HCT116 (cell line): ENCODE measurements at regions not wholly inside any gene's neighbourhood (a gene's known extent, or its start where the extent isn't known, plus 50 kb on each side); places are given as distances from the start of the nearest gene placed in this dataset.

ENCODE experiments used
- ATAC-seq: fragments of 200-7000 bp; cut with Tn5 transposase; 2 replicates; pipeline ENCODE4 v1.9.1; 2020; ENCODE audit warnings: mild to moderate bottlenecking, moderate library complexity
- BruUV-seq: library from RNA; stranded (reverse); fragments of 400-500 nt; replicated peaks from 2 replicates; lab custom pipeline; 2021; lab: Mats Ljungman, UMichigan
- CTCF ChIA-PET: fragments of 300-600 bp; sonication (Branson Sonifier 250); formaldehyde crosslinking; loops from one replicate; lab custom pipeline; 2021; ENCODE audit warnings: antibody characterized with exemption; lab: Charles Lee
- POLR2A ChIA-PET: fragments of 300-600, 350-600 bp; sonication (Branson Sonifier 250); formaldehyde crosslinking; loops from one replicate; lab custom pipeline; 2021; ENCODE audit warnings: antibody characterized with exemption; lab: Charles Lee
- RAD21 ChIA-PET, 2 experiments: fragments of 300-600 bp; sonication (Branson Sonifier 250); formaldehyde crosslinking; loops; one replicate each; lab custom pipeline; 2023; ENCODE audit warnings: low total read pairs in 2 of 2; ENCODE audit not compliant: uncharacterized antibody in 2 of 2, unreplicated experiment in 2 of 2, low non-redundant PET in 1 of 2; lab: Charles Lee
- DNase-seq: peaks from one replicate; pipeline ENCODE4 v3.0.0-alpha.2; 2010; ENCODE audit warnings: low read depth, low spot score
- H2AFZ ChIP-seq: fragments of 200-600 bp; shearing (Covaris generic), sonication (generic); 2 replicates; pipeline ENCODE4 v1.6.1; 2017; ENCODE audit warnings: low read depth, mixed run types, mixed read lengths, antibody characterized with exemption, low read length; ENCODE audit not compliant: poor library complexity, severe bottlenecking
- H3K27ac ChIP-seq: 2 replicates; pipeline ENCODE4 v1.5.1; 2012; ENCODE audit warnings: low read depth, low read length
- H3K27me3 ChIP-seq: fragments of 200-600 bp; sonication (generic); 2 replicates; pipeline ENCODE4 v1.6.1; 2016; ENCODE audit warnings: mixed run types, low read length, mixed read lengths; ENCODE audit not compliant: insufficient read depth
- H3K36me3 ChIP-seq, 2 experiments: fragments of 200-500 bp in 1 of 2; fragments of 200-600 bp in 1 of 2; sonication (Bioruptor generic) in 1 of 2; sonication (generic) in 1 of 2; 2 replicates each; pipeline versions ENCODE4 v1.5.1 to v1.6.1; 2014 to 2016; ENCODE audit warnings: low read length in 2 of 2, inconsistent platforms in 1 of 2, mixed read lengths in 1 of 2, mixed run types in 1 of 2; ENCODE audit not compliant: insufficient read depth in 2 of 2, control insufficient read depth in 1 of 2
- H3K4me1 ChIP-seq, 2 experiments: fragments of 200-600 bp in 1 of 2; sonication (generic) in 1 of 2; 2 replicates each; pipeline versions ENCODE4 v1.5.1 to v1.6.1; 2012 to 2017; ENCODE audit warnings: low read length in 2 of 2, inconsistent platforms in 1 of 2, mild to moderate bottlenecking in 1 of 2, mixed read lengths in 1 of 2, mixed run types in 1 of 2, moderate library complexity in 1 of 2; ENCODE audit not compliant: insufficient read depth in 2 of 2, control insufficient read depth in 1 of 2
- H3K4me2 ChIP-seq: fragments of 200-600 bp; sonication (generic); 2 replicates; pipeline ENCODE4 v1.6.1; 2017; ENCODE audit warnings: mixed run types, low read length, mixed read lengths
- H3K4me3 ChIP-seq, 2 experiments: fragments of 200-600 bp in 1 of 2; sonication (generic) in 1 of 2; replicated peaks in 1 of 2; 2 replicates each; pipeline ENCODE4 v1.5.1; 2011 to 2016; ENCODE audit warnings: low read length in 2 of 2, control low read depth in 1 of 2, low read depth in 1 of 2, mild to moderate bottlenecking in 1 of 2, mixed read lengths in 1 of 2, mixed run types in 1 of 2
- H3K79me2 ChIP-seq: fragments of 200-600 bp; sonication (generic); 2 replicates; pipeline ENCODE4 v1.6.1; 2017; ENCODE audit warnings: mild to moderate bottlenecking, mixed run types, low read length, moderate library complexity, mixed read lengths; ENCODE audit not compliant: insufficient read depth
- H3K9ac ChIP-seq: fragments of 200-600 bp; sonication (generic); 2 replicates; pipeline ENCODE4 v1.6.1; 2016; ENCODE audit warnings: low read length, mixed read lengths
- H3K9me2 ChIP-seq: fragments of 200-600 bp; sonication (generic), shearing (Covaris generic); 2 replicates; pipeline ENCODE4 v1.6.1; 2017; ENCODE audit warnings: mixed run types, mild to moderate bottlenecking, moderate library complexity; ENCODE audit not compliant: insufficient read depth
- H3K9me3 ChIP-seq, 2 experiments: fragments of 200-500 bp in 1 of 2; fragments of 200-600 bp in 1 of 2; sonication (Bioruptor generic) in 1 of 2; sonication (generic) in 1 of 2; 2 replicates each; pipeline ENCODE4 v1.6.1; 2014 to 2017; ENCODE audit warnings: low read length in 2 of 2, mixed read lengths in 2 of 2, inconsistent platforms in 1 of 2, low read depth in 1 of 2, mild to moderate bottlenecking in 1 of 2, mixed run types in 1 of 2, moderate library complexity in 1 of 2; ENCODE audit not compliant: control insufficient read depth in 1 of 2, insufficient read depth in 1 of 2
- H4K20me1 ChIP-seq: fragments of 200-600 bp; sonication (generic), shearing (Covaris generic); 2 replicates; pipeline ENCODE4 v1.6.1; 2017; ENCODE audit warnings: mixed run types, mild to moderate bottlenecking, moderate library complexity; ENCODE audit not compliant: insufficient read depth
- EGR1 ChIP-seq: IDR thresholded peaks from 2 replicates; pipeline ENCODE4 v1.6.1; 2012; ENCODE audit warnings: low read depth
- ELF1 ChIP-seq: IDR thresholded peaks from 2 replicates; pipeline ENCODE4 v1.6.1; 2012; ENCODE audit warnings: low read depth, borderline replicate concordance
- FOSL1 ChIP-seq: IDR thresholded peaks from 2 replicates; pipeline ENCODE4 v1.6.1; 2012; ENCODE audit warnings: low read depth
- SP1 ChIP-seq: IDR thresholded peaks from 2 replicates; pipeline ENCODE4 v1.6.1; 2012; ENCODE audit warnings: low read depth
- SRF ChIP-seq: IDR thresholded peaks from 2 replicates; pipeline ENCODE4 v1.6.1; 2012; ENCODE audit warnings: low read depth
- TCF7L2 ChIP-seq: IDR thresholded peaks from 2 replicates; pipeline ENCODE4 v1.7.0; 2011; ENCODE audit warnings: borderline replicate concordance, inconsistent platforms; ENCODE audit not compliant: insufficient read depth, insufficient read length; ENCODE audit errors: extremely low read depth
- YY1 ChIP-seq: IDR thresholded peaks from 2 replicates; pipeline ENCODE4 v1.6.1; 2011; ENCODE audit warnings: low read length, low read depth, moderate library complexity, mild to moderate bottlenecking; ENCODE audit not compliant: insufficient replicate concordance; ENCODE audit errors: extremely low read depth
- ZFX ChIP-seq: fragments of 450-650 bp; IDR thresholded peaks from 2 replicates; pipeline ENCODE4 v1.6.1; 2017
- intact Hi-C: fragments of 100-400 bp; cut with micrococcal nuclease; formaldehyde crosslinking; loops from 2 replicates; pipeline ENCODE4 v1.10.0; 2022
- TF ChIP-seq, protein P1 (sequence below): IDR thresholded peaks from 2 replicates; pipeline ENCODE4 v1.6.1; 2012; ENCODE audit warnings: low read depth
- TF ChIP-seq, protein P2 (sequence below): IDR thresholded peaks from 2 replicates; pipeline ENCODE4 v1.6.1; 2011; ENCODE audit warnings: mild to moderate bottlenecking, low read length, moderate library complexity; ENCODE audit not compliant: insufficient replicate concordance; ENCODE audit errors: extremely low read depth
- TF ChIP-seq, protein P3 (sequence below): IDR thresholded peaks from 2 replicates; pipeline ENCODE4 v1.6.1; 2012

DNA sequence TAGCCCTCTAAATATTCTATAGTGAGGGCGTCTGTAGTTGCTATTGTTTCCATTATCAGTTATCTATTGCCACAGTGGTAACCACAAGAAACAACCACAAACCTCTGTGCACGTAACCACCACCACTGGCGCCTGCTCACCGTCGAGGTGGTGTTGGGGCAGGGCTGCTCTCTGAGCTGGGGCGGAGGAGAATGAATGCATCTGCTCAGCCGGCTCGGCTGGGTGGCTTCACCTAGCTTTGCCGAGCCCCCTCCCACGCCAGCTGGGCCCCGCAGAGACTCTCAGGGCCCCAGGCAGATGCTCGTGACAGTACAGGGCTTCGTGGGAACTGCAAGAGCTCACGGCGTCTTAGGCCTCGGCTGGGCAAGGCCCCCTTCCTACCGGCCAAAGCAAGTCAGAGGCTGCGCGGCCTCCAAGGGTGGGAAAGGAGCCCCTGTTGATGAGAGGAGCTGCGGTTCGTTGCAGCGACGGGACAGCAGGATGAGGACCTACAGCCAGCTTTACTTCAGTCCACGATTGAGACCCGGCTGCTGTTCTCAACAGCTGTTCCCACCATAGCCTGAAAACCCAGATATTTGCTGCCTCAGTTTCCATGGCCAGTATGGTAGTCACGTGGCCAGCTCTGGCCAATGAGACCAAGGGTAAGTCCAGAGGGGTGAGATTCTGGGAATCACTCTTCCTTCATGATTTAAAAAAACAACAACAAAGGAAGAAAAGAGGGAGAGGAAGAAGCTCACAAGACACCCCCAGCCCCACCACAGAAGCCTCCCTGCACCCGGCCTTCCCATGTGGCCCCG lies 120.2 kb upstream of the AFDN start:
- H3K4me2 ChIP-seq: no peak overlapping the region
- H3K9ac ChIP-seq: no peak overlapping the region
- ChIA-PET POLR2A (no interaction called here), RAD21 (no interaction called here), CTCF (no interaction called here)
- H3K4me1 ChIP-seq: no peaks in the 10 kb centered on the region
- H3K27ac ChIP-seq: no peak overlapping the region
- intact Hi-C loops: no loop called here
- TF ChIP-seq, protein P1, sequence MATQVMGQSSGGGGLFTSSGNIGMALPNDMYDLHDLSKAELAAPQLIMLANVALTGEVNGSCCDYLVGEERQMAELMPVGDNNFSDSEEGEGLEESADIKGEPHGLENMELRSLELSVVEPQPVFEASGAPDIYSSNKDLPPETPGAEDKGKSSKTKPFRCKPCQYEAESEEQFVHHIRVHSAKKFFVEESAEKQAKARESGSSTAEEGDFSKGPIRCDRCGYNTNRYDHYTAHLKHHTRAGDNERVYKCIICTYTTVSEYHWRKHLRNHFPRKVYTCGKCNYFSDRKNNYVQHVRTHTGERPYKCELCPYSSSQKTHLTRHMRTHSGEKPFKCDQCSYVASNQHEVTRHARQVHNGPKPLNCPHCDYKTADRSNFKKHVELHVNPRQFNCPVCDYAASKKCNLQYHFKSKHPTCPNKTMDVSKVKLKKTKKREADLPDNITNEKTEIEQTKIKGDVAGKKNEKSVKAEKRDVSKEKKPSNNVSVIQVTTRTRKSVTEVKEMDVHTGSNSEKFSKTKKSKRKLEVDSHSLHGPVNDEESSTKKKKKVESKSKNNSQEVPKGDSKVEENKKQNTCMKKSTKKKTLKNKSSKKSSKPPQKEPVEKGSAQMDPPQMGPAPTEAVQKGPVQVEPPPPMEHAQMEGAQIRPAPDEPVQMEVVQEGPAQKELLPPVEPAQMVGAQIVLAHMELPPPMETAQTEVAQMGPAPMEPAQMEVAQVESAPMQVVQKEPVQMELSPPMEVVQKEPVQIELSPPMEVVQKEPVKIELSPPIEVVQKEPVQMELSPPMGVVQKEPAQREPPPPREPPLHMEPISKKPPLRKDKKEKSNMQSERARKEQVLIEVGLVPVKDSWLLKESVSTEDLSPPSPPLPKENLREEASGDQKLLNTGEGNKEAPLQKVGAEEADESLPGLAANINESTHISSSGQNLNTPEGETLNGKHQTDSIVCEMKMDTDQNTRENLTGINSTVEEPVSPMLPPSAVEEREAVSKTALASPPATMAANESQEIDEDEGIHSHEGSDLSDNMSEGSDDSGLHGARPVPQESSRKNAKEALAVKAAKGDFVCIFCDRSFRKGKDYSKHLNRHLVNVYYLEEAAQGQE: no peak
- TF ChIP-seq TCF7L2: no peak
- TF ChIP-seq SRF: no peak
- TF ChIP-seq, protein P2, sequence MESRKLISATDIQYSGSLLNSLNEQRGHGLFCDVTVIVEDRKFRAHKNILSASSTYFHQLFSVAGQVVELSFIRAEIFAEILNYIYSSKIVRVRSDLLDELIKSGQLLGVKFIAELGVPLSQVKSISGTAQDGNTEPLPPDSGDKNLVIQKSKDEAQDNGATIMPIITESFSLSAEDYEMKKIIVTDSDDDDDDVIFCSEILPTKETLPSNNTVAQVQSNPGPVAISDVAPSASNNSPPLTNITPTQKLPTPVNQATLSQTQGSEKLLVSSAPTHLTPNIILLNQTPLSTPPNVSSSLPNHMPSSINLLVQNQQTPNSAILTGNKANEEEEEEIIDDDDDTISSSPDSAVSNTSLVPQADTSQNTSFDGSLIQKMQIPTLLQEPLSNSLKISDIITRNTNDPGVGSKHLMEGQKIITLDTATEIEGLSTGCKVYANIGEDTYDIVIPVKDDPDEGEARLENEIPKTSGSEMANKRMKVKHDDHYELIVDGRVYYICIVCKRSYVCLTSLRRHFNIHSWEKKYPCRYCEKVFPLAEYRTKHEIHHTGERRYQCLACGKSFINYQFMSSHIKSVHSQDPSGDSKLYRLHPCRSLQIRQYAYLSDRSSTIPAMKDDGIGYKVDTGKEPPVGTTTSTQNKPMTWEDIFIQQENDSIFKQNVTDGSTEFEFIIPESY: no peak
- no peak for TF ChIP-seq FOSL1
- no peak for TF ChIP-seq ELF1
- no peak for TF ChIP-seq SP1
- TF ChIP-seq, protein P3, sequence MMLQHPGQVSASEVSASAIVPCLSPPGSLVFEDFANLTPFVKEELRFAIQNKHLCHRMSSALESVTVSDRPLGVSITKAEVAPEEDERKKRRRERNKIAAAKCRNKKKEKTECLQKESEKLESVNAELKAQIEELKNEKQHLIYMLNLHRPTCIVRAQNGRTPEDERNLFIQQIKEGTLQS: no peak
- no peak for TF ChIP-seq ZFX
- TF ChIP-seq EGR1: no peak
- no peak for TF ChIP-seq YY1
- no peak for DNase-seq
- no peaks in the 10 kb centered on the region for H3K9me3 ChIP-seq
- H2AFZ ChIP-seq: no peak overlapping the region
- no TSS peak for BruUV-seq
- no peaks in the 10 kb centered on the region for H3K36me3 ChIP-seq
- no peak for ATAC-seq
- no peaks in the 10 kb centered on the region for H3K9me2 ChIP-seq
- no peak overlapping the region for H3K4me3 ChIP-seq
- H3K79me2 ChIP-seq: no peaks in the 10 kb centered on the region
- H3K27me3 ChIP-seq: peaks cover 3% of the 10 kb centered on the region; the same call in 1 of the 2 replicates
- H4K20me1 ChIP-seq: no peaks in the 10 kb centered on the region
